DMS153 treated with DMSO at 0.1 percent for 48 hours (cell line): ENCODE measurements at regions not wholly inside any gene's neighbourhood (a gene's known extent, or its start where the extent isn't known, plus 50 kb on each side); places are given as distances from the start of the nearest gene placed in this dataset.

Experiments
- DNase-seq: peaks from one replicate; lab custom pipeline; 2025; ENCODE audit not compliant: unreplicated experiment; lab: John Stamatoyannopoulos, UW

DNA sequence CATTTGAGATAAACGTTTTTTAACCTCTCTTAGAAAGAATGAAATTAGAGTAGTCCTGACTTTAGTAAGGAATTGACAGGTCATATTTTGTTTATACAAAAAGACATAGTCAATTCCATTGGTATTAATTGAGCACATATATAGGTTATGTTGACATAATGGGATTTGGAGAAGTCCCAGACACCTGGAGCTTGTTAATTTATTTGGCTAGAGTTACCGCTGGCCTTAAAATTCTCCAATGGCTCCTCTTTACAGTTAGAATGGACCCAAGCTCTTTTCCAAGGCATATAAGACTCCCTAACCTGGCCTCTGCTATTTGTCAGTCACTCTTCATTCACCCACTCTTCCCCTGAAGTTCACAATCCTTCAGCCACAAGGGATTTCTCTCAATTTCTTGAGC, 221.3 kb downstream of the CBLN4 start:
- DNase-seq, result no peak

DNA sequence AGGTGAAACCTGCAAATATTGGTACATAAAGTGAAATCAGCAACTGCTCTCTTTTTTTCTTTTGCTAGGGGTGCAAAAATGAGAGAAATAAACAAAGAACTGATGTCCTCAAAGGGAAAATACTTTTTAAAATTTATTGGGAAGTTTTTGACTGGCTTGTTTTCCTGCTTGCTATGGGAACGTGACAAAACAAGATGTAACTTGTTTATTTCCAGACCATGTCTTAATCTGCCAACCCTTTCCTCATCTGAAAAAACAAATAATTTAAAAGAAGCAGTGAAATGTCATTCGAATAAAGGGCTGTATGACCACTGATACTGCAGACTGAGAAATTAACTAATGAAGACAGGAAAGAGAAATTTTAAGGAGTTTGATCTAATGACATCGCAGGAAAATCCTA, 221.9 kb downstream of the CBLN4 start:
- DNase-seq, result no peak

DNA sequence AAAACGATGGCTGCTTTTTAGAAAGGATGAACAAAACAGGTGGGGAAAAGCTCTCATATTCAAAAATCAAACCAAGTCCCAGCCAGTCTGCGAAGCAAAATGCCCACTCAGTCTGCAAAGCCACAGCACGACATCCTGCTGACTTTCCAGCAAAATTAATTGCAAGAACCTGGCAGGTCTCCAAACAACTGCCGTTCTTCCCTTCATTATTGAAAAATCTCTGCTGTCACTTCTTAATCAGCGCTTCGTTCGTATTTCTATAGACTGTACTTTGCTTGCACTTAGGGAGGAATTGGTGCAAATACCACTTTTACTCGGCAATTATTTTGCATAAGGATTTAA, 222.4 kb downstream of the CBLN4 start:
- DNase-seq, result no peak

DNA sequence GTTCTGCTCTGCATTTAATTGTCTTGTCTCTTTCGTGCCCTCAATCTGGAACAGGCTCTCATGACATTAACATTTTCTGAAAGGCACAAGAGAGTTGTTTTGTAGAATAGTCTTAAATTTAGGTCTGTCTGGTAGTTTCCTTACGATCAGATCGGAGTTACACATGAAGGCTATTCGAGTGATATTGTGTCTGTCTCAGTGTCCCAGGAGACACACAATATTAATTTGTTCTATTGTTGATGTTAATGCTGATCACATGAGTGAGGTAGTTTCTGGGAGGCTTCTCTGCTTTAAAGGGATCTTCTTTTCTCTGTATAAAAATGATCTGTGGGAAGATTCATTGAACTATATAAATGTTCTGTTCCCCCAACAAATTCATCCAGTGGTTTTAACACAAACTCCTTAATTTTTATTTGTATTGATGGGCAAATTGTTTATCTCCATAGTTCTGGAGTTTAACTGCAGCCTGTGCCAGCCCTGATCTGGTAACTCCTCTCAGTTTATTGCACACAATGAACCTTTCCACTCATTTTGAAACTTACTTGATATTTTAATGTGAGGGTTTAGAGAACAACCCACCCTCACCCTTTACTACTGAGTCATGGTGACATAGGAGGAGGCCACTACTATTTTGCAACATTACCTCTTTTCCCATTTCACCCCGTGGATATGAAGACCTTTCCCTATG, 223.0 kb downstream of the CBLN4 start:
- no peak for DNase-seq

DNA sequence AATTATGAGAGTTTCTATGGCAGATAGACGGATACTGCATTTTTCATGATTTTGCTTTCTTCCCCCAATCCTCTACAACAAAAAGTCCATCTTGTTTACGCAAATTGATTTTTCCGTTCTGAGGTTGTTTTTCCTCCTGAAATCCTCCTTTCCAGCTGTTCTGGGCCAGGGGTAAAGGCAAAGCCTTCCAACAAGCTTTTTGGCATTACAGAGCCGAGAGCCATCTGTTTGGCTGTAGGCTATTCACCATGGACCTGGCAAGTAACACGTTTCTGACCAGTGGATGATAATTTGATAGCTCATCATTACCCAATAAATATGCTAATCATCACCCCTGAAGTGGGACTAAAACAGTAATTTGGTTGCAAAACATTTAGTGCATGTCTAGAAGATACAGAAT, 226.5 kb downstream of the CBLN4 start:
- DNase-seq, result no peak

DNA sequence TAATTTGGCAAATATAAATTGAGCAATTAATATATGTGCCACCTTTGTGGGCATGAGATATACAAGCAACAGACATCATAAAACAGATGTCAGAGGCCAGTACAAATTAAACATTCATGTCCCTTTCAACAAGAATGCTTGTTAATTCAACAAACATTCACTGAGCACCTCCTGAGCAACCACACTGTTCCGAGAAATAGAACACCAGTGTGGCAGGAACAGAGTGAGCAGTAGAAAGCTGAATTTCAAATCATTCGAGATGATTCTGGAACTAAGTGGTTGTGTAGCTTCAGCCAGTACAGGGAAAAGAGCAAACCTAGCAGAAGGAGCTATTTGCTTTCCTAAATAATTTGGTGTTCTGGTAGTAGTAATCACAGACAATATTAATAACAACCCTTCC, 227.7 kb downstream of the CBLN4 start:
- DNase-seq, result no peak

DNA sequence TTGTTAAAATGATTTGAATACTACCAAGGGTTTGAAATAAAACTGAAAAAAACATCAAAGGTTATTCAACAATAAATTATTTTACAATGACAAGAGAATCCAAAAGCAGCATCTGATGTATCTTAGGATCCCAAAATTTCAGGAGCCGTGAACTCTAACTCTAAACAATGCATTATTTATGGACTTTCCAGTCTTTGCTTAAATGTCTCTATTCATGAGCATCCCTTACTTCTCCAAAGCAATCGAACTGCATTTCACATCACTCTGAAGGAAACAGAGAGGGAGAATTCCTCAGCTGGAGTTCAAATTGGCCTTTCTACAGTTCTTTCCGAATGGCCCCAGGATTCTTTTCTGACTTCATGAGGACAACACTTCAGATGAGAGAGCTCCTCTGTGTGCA, 229.1 kb downstream of the CBLN4 start:
- DNase-seq, result no peak

DNA sequence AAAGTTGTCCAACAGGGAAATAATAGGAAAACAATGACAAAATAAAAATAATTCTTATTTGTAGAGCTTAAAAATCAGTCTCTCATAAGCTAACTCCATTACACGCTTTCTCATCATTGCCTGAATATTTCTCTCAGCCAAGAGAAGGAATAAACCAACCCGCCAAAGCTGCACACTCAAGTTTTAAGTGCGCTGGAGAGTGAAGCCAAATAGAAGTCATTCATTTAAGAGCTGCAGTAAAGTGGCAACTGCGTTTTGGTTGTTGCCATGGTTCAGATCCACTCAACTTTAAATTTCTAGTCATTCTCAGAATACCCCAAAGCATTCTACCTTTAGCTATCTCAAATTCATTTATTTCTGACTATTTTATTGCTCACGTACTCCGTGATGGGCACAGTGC, 230.7 kb downstream of the CBLN4 start:
- DNase-seq, result no peak

DNA sequence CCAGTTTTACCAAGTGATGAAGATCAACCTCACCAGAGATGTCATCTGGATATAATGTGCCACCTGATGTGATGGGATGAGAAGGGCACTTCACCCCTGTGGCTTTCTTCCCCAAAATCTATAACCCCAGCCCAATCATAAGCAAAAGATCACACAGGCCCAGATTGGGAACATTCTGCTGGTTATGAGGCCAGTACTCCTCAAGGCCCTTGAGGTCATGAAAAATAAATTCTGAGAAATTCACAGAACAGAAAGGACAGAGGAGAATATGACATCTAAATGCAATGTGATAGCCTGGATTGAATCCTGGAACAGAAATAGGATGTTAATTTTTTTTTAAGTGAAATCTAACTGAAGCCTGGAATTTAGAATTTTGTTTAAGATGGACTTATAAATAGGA, 243.5 kb downstream of the CBLN4 start:
- no peak for DNase-seq

DNA sequence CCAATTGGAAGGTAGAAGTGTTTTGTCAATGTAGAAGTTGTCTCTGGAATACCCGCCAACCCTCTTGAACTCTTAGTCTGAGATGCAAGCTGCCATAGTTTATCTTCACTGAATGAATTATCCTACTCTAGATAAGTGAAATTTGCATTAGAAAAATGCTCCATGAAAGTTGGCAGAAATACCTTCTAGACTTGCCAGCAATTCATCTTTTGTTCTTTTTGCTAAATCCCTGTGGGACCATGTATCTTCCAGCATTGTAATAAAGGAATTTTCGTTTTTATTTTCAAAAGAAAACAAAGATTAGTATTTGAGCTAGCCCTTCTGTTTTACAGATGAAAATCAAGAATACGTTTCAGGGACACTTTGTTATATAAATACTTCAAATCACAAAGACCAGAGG, 244.2 kb downstream of the CBLN4 start:
- DNase-seq, result no peak

DNA sequence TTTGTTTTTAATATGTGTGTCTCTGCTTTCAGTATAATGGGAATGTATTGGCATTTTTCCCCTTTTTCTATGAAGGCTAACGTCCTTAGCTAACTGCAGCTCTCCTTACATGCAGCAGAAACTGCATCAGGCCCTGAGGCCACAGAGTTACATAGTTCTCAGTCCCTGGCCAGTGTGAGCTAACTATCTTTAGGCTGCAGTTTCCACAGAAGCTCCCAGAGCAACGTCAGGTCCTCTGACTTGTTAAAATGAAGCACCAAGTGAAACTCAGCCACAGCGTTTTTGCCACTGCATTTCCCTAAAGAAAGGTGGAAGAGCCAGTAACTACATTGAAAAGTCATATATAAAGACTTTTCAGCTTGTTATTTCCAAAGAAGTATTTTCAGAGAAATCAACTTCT, 244.7 kb downstream of the CBLN4 start:
- no peak for DNase-seq

DNA sequence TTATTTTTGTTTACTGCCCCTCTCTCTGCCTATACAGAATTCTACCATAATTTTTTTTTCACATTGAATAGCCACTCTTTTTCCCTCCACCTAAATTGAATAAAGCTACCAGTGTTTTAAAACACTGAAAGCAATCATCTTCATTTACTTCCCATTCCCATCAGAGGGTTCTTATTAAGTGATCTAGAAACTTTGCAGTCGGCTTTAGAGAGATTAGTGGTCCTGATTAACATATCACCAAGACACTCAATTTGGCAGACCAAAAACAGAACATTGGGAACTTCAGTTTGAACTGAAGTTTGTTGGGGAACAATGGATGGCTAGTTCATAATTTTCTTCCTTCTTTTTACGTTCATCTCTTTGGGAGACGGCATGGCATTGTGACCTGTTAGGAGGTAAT, 249.5 kb downstream of the CBLN4 start:
- no peak for DNase-seq

DNA sequence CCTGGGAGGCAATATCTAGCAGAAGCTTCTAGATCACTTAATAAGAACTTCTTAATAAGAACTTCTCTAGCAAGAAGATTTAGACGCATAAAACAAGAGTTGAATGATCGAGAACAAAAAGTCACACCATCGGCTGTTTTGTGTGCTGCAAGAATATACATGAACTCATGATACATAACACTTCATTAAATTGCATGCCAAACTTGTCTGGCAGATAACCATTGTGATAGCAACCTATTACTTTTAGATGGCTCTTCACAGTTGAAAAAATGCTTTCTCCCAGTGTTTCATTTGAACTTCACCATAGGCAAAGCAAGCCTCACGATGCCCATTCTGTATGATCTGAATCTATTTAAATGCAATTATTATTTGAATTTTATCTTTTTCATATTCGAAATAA, 249.9 kb downstream of the CBLN4 start:
- no peak for DNase-seq

DNA sequence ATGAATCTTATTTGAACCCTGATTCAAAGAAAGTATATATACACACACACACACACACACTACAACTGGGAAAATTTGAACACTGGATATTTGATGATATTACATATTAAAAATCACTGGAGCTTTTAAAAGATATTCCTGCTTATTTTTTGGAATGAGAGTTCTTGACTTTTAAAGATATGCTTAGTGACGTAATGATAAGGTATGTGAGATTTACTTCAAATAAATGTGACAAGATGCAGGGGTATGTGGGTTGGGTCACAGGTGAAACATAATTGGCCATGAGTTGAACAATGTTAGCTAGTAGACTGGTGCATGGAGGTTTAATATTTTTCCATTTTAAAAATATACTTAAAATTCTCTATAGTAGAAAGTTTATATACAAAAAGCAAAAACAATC, 258.6 kb downstream of the CBLN4 start:
- DNase-seq, result no peak

DNA sequence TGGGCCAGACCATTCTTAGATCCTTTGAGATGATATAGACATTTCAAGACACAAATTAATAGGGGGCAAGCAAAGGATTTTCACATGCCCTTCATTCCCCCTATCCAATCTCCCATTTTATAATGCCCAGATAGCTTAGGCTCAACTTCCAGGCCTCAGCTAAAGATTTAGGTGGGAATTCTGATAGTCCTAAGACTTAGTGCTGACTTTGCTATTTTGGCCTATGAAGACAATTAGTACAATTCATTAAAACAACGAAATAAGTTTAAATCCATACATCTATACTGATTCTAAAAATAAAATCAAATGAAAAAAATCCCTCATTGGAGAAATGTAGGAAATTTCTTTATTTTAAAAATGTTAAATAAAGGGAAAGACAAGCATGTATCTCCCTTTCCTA, 259.5 kb downstream of the CBLN4 start:
- no peak for DNase-seq

DNA sequence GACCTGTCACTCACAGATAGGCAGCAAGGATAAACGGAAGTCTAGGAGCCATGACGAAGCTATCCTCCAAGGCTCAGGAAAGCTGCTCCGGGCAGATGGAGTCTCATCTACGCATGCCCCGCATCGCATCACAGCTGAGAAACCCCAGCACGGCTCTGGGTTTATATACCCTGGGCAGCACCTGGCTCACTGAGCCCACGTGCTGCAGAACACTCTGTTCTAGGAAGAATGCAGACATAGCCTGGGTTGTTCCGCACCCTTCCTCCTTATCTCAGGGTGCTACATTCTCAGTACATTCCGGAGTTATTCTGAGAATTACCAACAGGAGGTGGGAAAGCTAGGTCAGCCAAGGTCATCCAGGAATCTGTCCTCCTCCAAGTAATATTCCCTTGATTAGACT, 260.4 kb downstream of the CBLN4 start:
- DNase-seq, result no peak

DNA sequence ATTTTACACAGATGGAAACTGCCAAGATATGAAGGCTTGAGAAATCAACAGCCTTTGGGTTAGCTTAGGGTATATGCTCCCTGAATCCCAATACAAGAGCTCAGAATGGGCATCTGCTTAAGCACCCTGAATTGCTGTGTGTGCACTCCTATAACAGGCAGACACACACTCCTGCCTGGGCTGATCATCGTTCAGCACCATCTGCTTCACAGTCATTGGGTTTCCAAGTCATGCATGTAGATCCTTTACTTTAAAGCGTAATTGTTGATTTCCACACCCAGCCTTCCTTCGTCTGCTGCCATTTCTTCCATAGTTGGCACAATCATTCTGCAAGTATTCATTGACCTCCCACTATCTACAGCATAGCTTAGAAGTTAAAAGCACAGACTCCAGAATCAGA, 263.5 kb downstream of the CBLN4 start:
- DNase-seq, result no peak

DNA sequence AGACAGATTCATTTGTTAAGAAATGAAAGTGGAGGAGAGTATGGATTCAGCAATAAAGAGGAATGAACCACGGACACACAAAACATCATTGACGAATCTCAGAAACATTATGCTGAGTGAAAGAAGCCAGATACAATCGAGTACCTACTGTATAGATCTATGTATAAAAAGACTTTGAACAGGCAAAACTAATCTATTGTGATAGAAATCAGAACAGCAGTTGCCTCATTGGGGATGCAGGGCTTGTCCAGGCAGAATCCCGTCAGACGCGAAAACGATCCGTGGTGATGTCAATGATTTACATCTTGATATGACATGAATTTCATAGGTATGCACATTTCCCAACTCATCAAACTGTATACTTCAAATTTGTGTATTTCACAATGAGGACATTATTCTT, 265.2 kb downstream of the CBLN4 start:
- DNase-seq, result no peak

DNA sequence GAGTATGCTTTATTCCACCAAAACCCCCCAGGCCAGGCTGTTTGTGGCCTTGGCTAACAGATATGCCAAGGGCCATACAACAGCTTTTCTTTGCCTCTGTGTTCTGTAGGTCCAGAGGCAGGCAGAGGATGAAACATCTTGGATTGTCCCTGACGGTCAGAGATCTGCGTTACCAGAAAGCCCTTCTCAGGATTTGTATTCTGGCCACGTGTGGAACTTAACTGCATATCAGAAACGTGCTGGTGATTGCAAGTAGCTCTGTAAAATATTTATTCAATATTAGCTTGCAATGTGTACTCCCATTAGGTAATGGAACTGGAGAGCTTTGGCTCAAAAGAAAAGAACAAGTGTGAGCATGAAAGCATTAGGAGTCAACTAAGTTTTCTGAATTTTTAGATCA, 275.0 kb downstream of the CBLN4 start:
- no peak for DNase-seq

DNA sequence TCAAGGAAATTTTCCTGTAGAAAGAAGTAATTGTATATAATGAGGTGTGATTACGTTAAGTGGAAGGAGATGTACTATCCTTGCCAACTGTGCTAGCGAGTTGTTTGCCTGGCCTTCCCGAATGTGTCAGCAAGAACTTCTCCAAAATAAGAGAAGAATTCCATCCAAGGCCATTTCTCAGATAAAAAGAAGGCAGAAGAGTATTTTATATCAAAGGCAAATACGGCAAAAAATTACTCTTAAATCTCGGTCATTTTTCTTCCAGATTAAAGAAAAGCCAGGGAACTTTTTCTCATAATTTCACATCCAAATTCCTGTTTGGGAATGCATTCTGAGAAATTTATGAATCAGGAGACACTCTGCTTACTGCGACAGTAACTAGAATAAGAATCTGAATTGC, 290.6 kb downstream of the CBLN4 start:
- DNase-seq, result no peak

DNA sequence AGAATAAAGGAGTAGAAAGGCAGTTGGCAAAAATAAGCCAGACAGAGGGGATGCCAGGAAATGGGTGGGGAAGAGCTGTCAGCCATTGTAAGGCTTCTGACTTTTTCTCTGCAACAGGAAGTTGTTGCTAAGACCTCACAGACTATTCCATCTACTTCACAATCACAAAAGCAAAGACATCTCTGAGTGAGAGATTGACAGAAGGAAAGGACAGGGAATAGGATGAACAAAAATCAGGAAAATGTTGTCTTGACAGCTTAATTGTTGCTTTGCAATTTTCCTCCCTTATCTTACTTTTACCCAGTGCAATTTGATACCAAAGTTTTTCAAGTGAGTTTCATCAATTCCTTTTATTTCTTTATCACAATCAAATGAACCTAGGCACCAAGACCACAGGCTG, 291.2 kb downstream of the CBLN4 start:
- DNase-seq, result no peak

DNA sequence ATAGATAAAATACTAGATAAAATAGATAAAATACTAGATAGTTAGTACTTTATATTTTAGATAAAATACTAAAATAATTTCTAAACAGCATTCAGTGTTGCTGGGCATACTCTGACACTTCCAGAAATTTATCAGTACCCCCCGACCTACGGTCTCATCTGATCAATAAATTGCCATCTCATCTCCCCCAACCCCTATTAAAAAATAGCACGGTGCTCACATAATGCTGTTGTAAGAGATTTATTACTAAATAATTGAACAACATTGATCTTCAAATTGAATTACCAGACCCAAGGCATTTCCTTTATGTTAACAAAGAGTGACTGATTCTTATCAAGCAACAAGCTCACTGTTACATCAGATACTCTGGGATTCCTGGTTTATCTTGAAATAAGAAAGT, 300.9 kb downstream of the CBLN4 start:
- DNase-seq, result no peak

DNA sequence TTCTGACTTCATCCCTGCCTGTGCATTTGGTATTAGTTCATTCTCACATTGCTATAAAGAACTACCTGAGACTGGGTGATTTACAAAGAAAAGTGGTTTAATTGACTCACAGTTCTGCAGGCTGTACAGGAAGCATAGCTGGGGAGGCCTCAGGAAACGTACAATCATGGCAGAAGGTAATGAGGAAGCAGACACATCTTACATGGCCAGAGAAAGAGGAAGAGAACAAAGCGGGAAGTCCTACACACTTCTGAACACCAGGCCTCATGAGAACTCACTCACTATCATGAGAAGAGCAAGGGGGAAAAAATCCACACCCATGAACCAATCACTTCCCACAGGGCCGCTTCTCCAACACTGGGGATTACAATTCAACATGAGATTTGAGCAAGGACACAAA, 303.9 kb downstream of the CBLN4 start:
- no peak for DNase-seq

DNA sequence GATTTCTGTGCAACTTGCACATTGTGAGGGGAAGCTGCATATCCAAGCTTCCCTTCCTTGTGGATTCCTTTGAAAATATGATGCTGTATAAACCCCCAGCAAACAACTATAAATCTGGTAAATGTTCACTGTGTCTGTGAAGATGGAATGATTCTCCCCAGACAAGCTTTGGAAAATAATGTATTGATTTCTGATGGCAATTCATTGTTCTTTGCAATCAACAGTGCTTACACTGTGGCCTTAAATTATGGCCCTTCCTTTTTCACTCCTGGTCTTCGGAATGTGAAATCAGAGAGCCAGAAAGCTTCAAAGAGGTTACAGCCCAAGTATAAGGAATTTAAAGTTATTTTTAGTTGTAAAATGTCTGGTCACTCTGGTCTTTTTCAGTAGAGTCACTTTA, 308.8 kb downstream of the CBLN4 start:
- DNase-seq, result no peak
